GM21423 (cell line): ENCODE measurements at regions not wholly inside any gene's neighbourhood (a gene's known extent, or its start where the extent isn't known, plus 50 kb on each side); places are given as distances from the start of the nearest gene placed in this dataset.
A peak's percentile ranks its signal among the peaks of the same experiment; 100 is the strongest.

Experiments
- ATAC-seq: cut with Tn5 transposase; IDR thresholded peaks from one replicate; pipeline ENCODE4 v1.9.1; 2021; ENCODE audit warnings: mild to moderate bottlenecking, moderate library complexity; ENCODE audit not compliant: unreplicated experiment

- ATAC-seq = peak; percentile 60
Observed at GRCh38 chr5:100479079-100479688, 56.0 kb upstream of the FAM174A start.

GRCh38 chr5:100472091-100472490, 63.1 kb upstream of the FAM174A start:
- ATAC-seq = no peak

GRCh38 chr5:100469767-100470166, 65.4 kb upstream of the FAM174A start:
- ATAC-seq = peak; percentile 98

GRCh38 chr5:100464418-100464817, 70.8 kb upstream of the FAM174A start:
- no peak for ATAC-seq

GRCh38 chr5:100456615-100457014, 78.6 kb upstream of the FAM174A start:
- ATAC-seq = no peak

- no peak for ATAC-seq
Observed at GRCh38 chr5:100452126-100452525, 83.0 kb upstream of the FAM174A start.

- ATAC-seq = no peak
Observed at GRCh38 chr5:100448111-100448528, 87.1 kb upstream of the FAM174A start.

GRCh38 chr5:100446879-100447430, 88.2 kb upstream of the FAM174A start:
- no peak for ATAC-seq

GRCh38 chr5:100444961-100445360, 90.2 kb upstream of the FAM174A start:
- ATAC-seq = no peak

- ATAC-seq = no peak
Observed at GRCh38 chr5:100434815-100435214, 100.4 kb upstream of the FAM174A start.

- ATAC-seq = no peak
Observed at GRCh38 chr5:100432741-100433140, 102.4 kb upstream of the FAM174A start.

GRCh38 chr5:100430268-100431195, 104.6 kb upstream of the FAM174A start:
- ATAC-seq = peak; percentile 93

- no peak for ATAC-seq
Observed at GRCh38 chr5:100424787-100425186, 110.4 kb upstream of the FAM174A start.

GRCh38 chr5:100424017-100424416, 111.2 kb upstream of the FAM174A start:
- ATAC-seq = no peak

- ATAC-seq = no peak
Observed at GRCh38 chr5:100423330-100423729, 111.8 kb upstream of the FAM174A start.

GRCh38 chr5:100421360-100421759, 113.8 kb upstream of the FAM174A start:
- ATAC-seq = no peak

- ATAC-seq = no peak
Observed at GRCh38 chr5:100418231-100418630, 116.9 kb upstream of the FAM174A start.

GRCh38 chr5:100409660-100410151, 125.5 kb upstream of the FAM174A start:
- ATAC-seq = no peak

- ATAC-seq = no peak
Observed at GRCh38 chr5:100407053-100407452, 128.1 kb upstream of the FAM174A start.

- no peak for ATAC-seq
Observed at GRCh38 chr5:100406640-100407039, 128.5 kb upstream of the FAM174A start.

- no peak for ATAC-seq
Observed at GRCh38 chr5:100402071-100402470, 133.1 kb upstream of the FAM174A start.

GRCh38 chr5:100401149-100401548, 134.0 kb upstream of the FAM174A start:
- ATAC-seq = no peak
